ENCODE measurements at regions not wholly inside any gene's neighbourhood (a gene's known extent, or its start where the extent isn't known, plus 50 kb on each side); places are given as distances from the start of the nearest gene placed in this dataset.
A peak's percentile ranks its signal among the peaks of the same experiment; 100 is the strongest.
"Not testable (repeated sequence)": the region's sequence is repeated elsewhere in the genome, so short reads cannot be mapped to it uniquely, and the experiment has no call there.

- H3K27ac ChIP-seq (ENCODE audit: low read depth in 1 of 2, low read length in 1 of 2), result no peak overlapping the region
These were observed 54.3 kb upstream of the NEIL3 start for GRCh38 chr4:177255359-177255758.

GRCh38 chr4:177256950-177257349 is 52.7 kb upstream of the NEIL3 start:
- H3K27ac ChIP-seq (ENCODE audit: low read depth in 1 of 2, low read length in 1 of 2), result peak overlapping the region in 1 of 2 donors; percentile 20
- H3K4me1 ChIP-seq (ENCODE audit: control insufficient read depth in 2 of 2, insufficient read depth in 2 of 2, low read length in 2 of 2), result no peaks in the 10 kb centered on the region
- H3K4me3 ChIP-seq (ENCODE audit: low read length in 2 of 2), result no peak overlapping the region
- H3K36me3 ChIP-seq (ENCODE audit: control insufficient read depth in 2 of 2, insufficient read depth in 2 of 2, low read length in 1 of 2), result peaks cover 0 to 2% of the 10 kb centered on the region in 2 donors
- no peaks in the 10 kb centered on the region for H3K27me3 ChIP-seq (ENCODE audit: control insufficient read depth in 2 of 2, insufficient read depth in 1 of 2, low read length in 1 of 2)
- 86% methylated on average over 6 of the region's 6 CpGs for WGBS
- no peak for DNase-seq (ENCODE audit: low read depth in 6 of 9, low spot score in 9 of 9)
- no peaks in the 10 kb centered on the region for H3K9me3 ChIP-seq (ENCODE audit: control insufficient read depth in 2 of 2, insufficient read depth in 1 of 2, low read length in 1 of 2)

More at GRCh38 chr4:177255359-177255758, 54.3 kb upstream of the NEIL3 start:
- Histone ChIP-seq H3K4me1 (ENCODE audit: control insufficient read depth in 2 of 2, insufficient read depth in 2 of 2, low read length in 2 of 2) (peaks cover 2 to 6% of the 10 kb centered on the region in 2 donors), H3K27me3 (ENCODE audit: control insufficient read depth in 2 of 2, insufficient read depth in 1 of 2, low read length in 1 of 2) (no peaks in the 10 kb centered on the region), H3K4me3 (ENCODE audit: low read length in 2 of 2) (no peak overlapping the region), H3K9me3 (ENCODE audit: control insufficient read depth in 2 of 2, insufficient read depth in 1 of 2, low read length in 1 of 2) (no peaks in the 10 kb centered on the region), H3K36me3 (ENCODE audit: control insufficient read depth in 2 of 2, insufficient read depth in 2 of 2, low read length in 1 of 2) (no peaks in the 10 kb centered on the region)
- no peak for DNase-seq (ENCODE audit: low read depth in 6 of 9, low spot score in 9 of 9)
- WGBS, result 85% methylated on average over 2 of the region's 2 CpGs

DNA sequence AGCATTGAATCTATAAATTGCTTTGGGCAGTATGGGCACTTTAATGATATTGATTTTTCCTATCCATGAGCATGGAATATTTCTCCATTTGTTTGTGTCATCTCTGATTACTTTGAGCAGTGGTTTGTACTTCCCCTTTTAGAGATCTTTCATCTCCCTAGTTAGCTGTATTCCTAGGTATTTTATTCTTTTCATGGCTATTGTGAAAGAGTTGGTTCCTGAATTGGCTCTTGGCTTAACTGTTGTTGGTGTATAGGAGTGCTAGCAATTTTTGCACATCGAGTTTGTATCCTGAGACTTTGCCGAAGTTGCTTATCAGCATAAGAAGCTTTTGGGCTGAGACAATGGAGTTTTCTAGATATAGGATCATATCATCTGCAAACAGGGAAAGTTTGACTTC is 50.2 kb upstream of the NEIL3 start:
- H3K27ac ChIP-seq (ENCODE audit: low read depth in 1 of 2, low read length in 1 of 2); DNase-seq (ENCODE audit: low read depth in 6 of 9, low spot score in 9 of 9); H3K4me3 ChIP-seq (ENCODE audit: low read length in 2 of 2); H3K4me1 ChIP-seq (ENCODE audit: control insufficient read depth in 2 of 2, insufficient read depth in 2 of 2, low read length in 2 of 2); H3K27me3 ChIP-seq (ENCODE audit: control insufficient read depth in 2 of 2, insufficient read depth in 1 of 2, low read length in 1 of 2); H3K36me3 ChIP-seq (ENCODE audit: control insufficient read depth in 2 of 2, insufficient read depth in 2 of 2, low read length in 1 of 2); H3K9me3 ChIP-seq (ENCODE audit: control insufficient read depth in 2 of 2, insufficient read depth in 1 of 2, low read length in 1 of 2): not testable (repeated sequence)
- WGBS, result 33% methylated on average over 2 of the region's 2 CpGs
